WTC11 (cell line): ENCODE measurements at regions not wholly inside any gene's neighbourhood (a gene's known extent, or its start where the extent isn't known, plus 50 kb on each side); places are given as distances from the start of the nearest gene placed in this dataset.

Experiments
- ATAC-seq: fragments of 200-7000 bp; cut with Tn5 transposase; 2 replicates; pipeline ENCODE4 v1.10.0; 2021; ENCODE audit warnings: mild to moderate bottlenecking, moderate library complexity
- CTCF ChIA-PET: fragments of 300-600 bp; sonication (Branson Sonifier 250); formaldehyde crosslinking; loops from one replicate; lab custom pipeline; 2021; ENCODE audit warnings: antibody characterized with exemption; lab: Charles Lee
- POLR2A ChIA-PET: fragments of 350-600 bp; sonication (Branson Sonifier 250); formaldehyde crosslinking; loops from one replicate; lab custom pipeline; 2021; ENCODE audit warnings: antibody characterized with exemption; lab: Charles Lee
- DNase-seq: peaks from one replicate; pipeline ENCODE4 v3.0.0; 2021; ENCODE audit warnings: low spot score
- H3K27ac Mint-ChIP-seq: 2 replicates; pipeline ENCODE4 v1.8.0; 2021; ENCODE audit warnings: mixed read lengths
- H3K27me3 Mint-ChIP-seq: 2 replicates; pipeline ENCODE4 v1.8.0; 2021; ENCODE audit warnings: low read depth, mild to moderate bottlenecking, moderate library complexity, mixed read lengths
- H3K36me3 Mint-ChIP-seq: 2 replicates; pipeline ENCODE4 v1.8.0; 2021; ENCODE audit warnings: mixed read lengths
- H3K4me1 Mint-ChIP-seq: 2 replicates; pipeline ENCODE4 v1.8.0; 2022; ENCODE audit warnings: mixed read lengths
- H3K4me3 Mint-ChIP-seq: 2 replicates; pipeline ENCODE4 v1.8.0; 2021; ENCODE audit warnings: mild to moderate bottlenecking, moderate library complexity, mixed read lengths
- H3K9me3 Mint-ChIP-seq: 2 replicates; pipeline ENCODE4 v1.8.0; 2021; ENCODE audit warnings: mixed read lengths
- AR ChIP-seq: fragments of 250-450 bp; sonication (Bioruptor Pico); IDR thresholded peaks from 2 replicates; pipeline ENCODE4 v1.9.0; 2021; ENCODE audit warnings: mild to moderate bottlenecking
- ATF2 ChIP-seq: sonication (generic); formaldehyde crosslinking; IDR thresholded peaks from 2 replicates; pipeline ENCODE4 v1.8.1; 2022; ENCODE audit warnings: low read depth, missing genetic modification reagents, borderline replicate concordance
- ATF3 ChIP-seq: sonication (generic); formaldehyde crosslinking; conservative IDR thresholded peaks from 2 replicates; pipeline ENCODE4 v1.8.1; 2022; ENCODE audit warnings: mild to moderate bottlenecking, missing genetic modification reagents
- E2F5 ChIP-seq: sonication (generic); formaldehyde crosslinking; IDR thresholded peaks from 2 replicates; pipeline ENCODE4 v1.8.1; 2022; ENCODE audit warnings: mild to moderate bottlenecking, moderate library complexity, missing genetic modification reagents
- FOXK1 ChIP-seq: sonication (generic); formaldehyde crosslinking; IDR thresholded peaks from 2 replicates; pipeline ENCODE4 v1.8.0; 2022; ENCODE audit warnings: mild to moderate bottlenecking, moderate library complexity, missing genetic modification reagents
- FOXP4 ChIP-seq: sonication (generic); formaldehyde crosslinking; IDR thresholded peaks from 2 replicates; pipeline ENCODE4 v1.8.0; 2022; ENCODE audit warnings: mild to moderate bottlenecking, missing genetic modification reagents
- GTF2I ChIP-seq: fragments of 250-450 bp; sonication (Bioruptor Pico); conservative IDR thresholded peaks from 2 replicates; pipeline ENCODE4 v1.4.0; 2021; ENCODE audit warnings: mild to moderate bottlenecking
- HMGA2 ChIP-seq: fragments of 250-450 bp; sonication (Bioruptor Pico); IDR thresholded peaks from 2 replicates; pipeline ENCODE4 v1.4.0; 2021; ENCODE audit warnings: mild to moderate bottlenecking, moderate library complexity
- HMGXB4 ChIP-seq: sonication (generic); formaldehyde crosslinking; IDR thresholded peaks from 2 replicates; pipeline ENCODE4 v1.8.1; 2023; ENCODE audit warnings: mild to moderate bottlenecking, moderate library complexity, missing genetic modification reagents
- IRF1 ChIP-seq: sonication (generic); formaldehyde crosslinking; IDR thresholded peaks from 2 replicates; pipeline ENCODE4 v1.8.0; 2023; ENCODE audit warnings: missing genetic modification reagents
- JAZF1 ChIP-seq: fragments of 250-450 bp; sonication (Bioruptor Pico); IDR thresholded peaks from 2 replicates; pipeline ENCODE4 v1.9.0; 2021; ENCODE audit warnings: moderate library complexity, mild to moderate bottlenecking, inconsistent platforms
- MYBL2 ChIP-seq: sonication (generic); formaldehyde crosslinking; IDR thresholded peaks from 2 replicates; pipeline ENCODE4 v1.8.1; 2023; ENCODE audit warnings: mild to moderate bottlenecking, moderate library complexity, missing genetic modification reagents
- NFATC4 ChIP-seq: fragments of 250-450 bp; sonication (Bioruptor Pico); IDR thresholded peaks from 2 replicates; pipeline ENCODE4 v1.9.0; 2021; ENCODE audit warnings: mild to moderate bottlenecking
- NFYB ChIP-seq: sonication (generic); formaldehyde crosslinking; conservative IDR thresholded peaks from 2 replicates; pipeline ENCODE4 v1.8.0; 2022; ENCODE audit warnings: low read depth, missing genetic modification reagents
- RELA ChIP-seq: sonication (generic); formaldehyde crosslinking; IDR thresholded peaks from 2 replicates; pipeline ENCODE4 v1.8.1; 2022; ENCODE audit warnings: missing genetic modification reagents, mild to moderate bottlenecking, borderline replicate concordance
- SMAD3 ChIP-seq: sonication (generic); formaldehyde crosslinking; IDR thresholded peaks from 2 replicates; pipeline ENCODE4 v1.8.0; 2022; ENCODE audit warnings: missing genetic modification reagents, mild to moderate bottlenecking, borderline replicate concordance
- STAT6 ChIP-seq: sonication (generic); formaldehyde crosslinking; conservative IDR thresholded peaks from 2 replicates; pipeline ENCODE4 v1.8.1; 2023; ENCODE audit warnings: mild to moderate bottlenecking, low read depth, missing genetic modification reagents, moderate library complexity
- TP53 ChIP-seq: sonication (generic); formaldehyde crosslinking; IDR thresholded peaks from 2 replicates; pipeline ENCODE4 v1.8.1; 2023; ENCODE audit warnings: mild to moderate bottlenecking, missing genetic modification reagents
- ZNF263 ChIP-seq: sonication (generic); formaldehyde crosslinking; IDR thresholded peaks from 2 replicates; pipeline ENCODE4 v1.8.1; 2022; ENCODE audit warnings: low read depth, mild to moderate bottlenecking, moderate library complexity, missing genetic modification reagents
- ZNF416 ChIP-seq: fragments of 250-450 bp; sonication (Bioruptor Pico); IDR thresholded peaks from 2 replicates; pipeline ENCODE4 v1.9.0; 2021; ENCODE audit warnings: mild to moderate bottlenecking, inconsistent platforms

- TF ChIP-seq HMGXB4 (CRISPR knock-in tag) (no peak), SMAD3 (CRISPR knock-in tag) (no peak), NFYB (CRISPR knock-in tag) (no peak), ZNF263 (CRISPR knock-in tag) (no peak)
Measured at GRCh38 chr3:106056931-106057330, 188.1 kb upstream of the CBLB start (continued).

- no peaks in the 10 kb centered on the region for H3K36me3 Mint-ChIP-seq
- no peaks in the 10 kb centered on the region for H3K27me3 Mint-ChIP-seq
- no peak overlapping the region for H3K4me3 Mint-ChIP-seq
- no peak for ATAC-seq
- peaks cover 19% of the 10 kb centered on the region for H3K9me3 Mint-ChIP-seq
- TF ChIP-seq AR (CRISPR knock-in tag), result no peak
- TF ChIP-seq NFATC4, result no peak
- TF ChIP-seq JAZF1, result no peak
- TF ChIP-seq ATF2 (CRISPR knock-in tag), result no peak
- TF ChIP-seq MYBL2 (CRISPR knock-in tag), result no peak
- TF ChIP-seq STAT6 (CRISPR knock-in tag), result no peak
- no peak for TF ChIP-seq FOXP4 (CRISPR knock-in tag)
- no peak for TF ChIP-seq IRF1 (CRISPR knock-in tag)
- TF ChIP-seq TP53 (CRISPR knock-in tag), result no peak
- TF ChIP-seq HMGA2, result no peak
- no peak for TF ChIP-seq E2F5 (CRISPR knock-in tag)
- TF ChIP-seq ATF3 (CRISPR knock-in tag), result no peak
- no peak for TF ChIP-seq RELA (CRISPR knock-in tag)
- TF ChIP-seq FOXK1 (CRISPR knock-in tag), result no peak
- no peak for TF ChIP-seq ZNF416 (CRISPR knock-in tag)
- TF ChIP-seq GTF2I (CRISPR knock-in tag), result no peak
- CTCF ChIA-PET, result no interaction called here
- H3K27ac Mint-ChIP-seq, result no peak overlapping the region
- no peak for DNase-seq
- H3K4me1 Mint-ChIP-seq, result no peaks in the 10 kb centered on the region
- POLR2A ChIA-PET, result no interaction called here
Measured at GRCh38 chr3:106058475-106058874, 189.7 kb upstream of the CBLB start.
